Adrenal gland (tissue), 9 donors: ENCODE measurements at regions not wholly inside any gene's neighbourhood (a gene's known extent, or its start where the extent isn't known, plus 50 kb on each side); places are given as distances from the start of the nearest gene placed in this dataset.

Experiments
- DNase-seq, 7 donors: peaks; one replicate each; pipeline ENCODE4 v3.0.0-alpha.2; 2019 to 2020
- H3K27ac ChIP-seq, 5 donors: fragments of 200-600 bp; sonication (generic) in 4 of 5; 1 replicate in 3 of 5; 2 replicates in 2 of 5; pipeline versions ENCODE4 v1.5.1 to v1.8.0; 2016 to 2020; ENCODE audit warnings: mild to moderate bottlenecking in 1 of 5
- H3K27me3 ChIP-seq: fragments of 200-600 bp; 2 replicates; pipeline ENCODE4 v1.8.0; 2021
- H3K36me3 ChIP-seq, 2 donors: fragments of 200-600 bp; replicated peaks in 1 of 2; 1 replicate in 1 of 2; 2 replicates in 1 of 2; pipeline versions ENCODE4 v1.5.1 to v1.8.0; 2018 to 2022
- H3K4me1 ChIP-seq, 2 donors: fragments of 200-600 bp; replicated peaks in 1 of 2; 1 replicate in 1 of 2; 2 replicates in 1 of 2; pipeline versions ENCODE4 v1.5.1 to v1.8.0; 2018 to 2021
- H3K4me3 ChIP-seq, 4 donors: fragments of 200-600 bp; sonication (generic) in 3 of 4; one replicate each; pipeline ENCODE4 v1.5.1; 2016 to 2018
- H3K9me3 ChIP-seq, 3 donors: fragments of 200-600 bp; sonication (generic) in 1 of 3; replicated peaks in 1 of 3; 1 replicate in 2 of 3; 2 replicates in 1 of 3; pipeline versions ENCODE4 v1.5.1 to v1.8.0; 2016 to 2021
- POLR2A ChIP-seq, 2 donors: fragments of 450-650 bp; IDR thresholded peaks; one replicate each; pipeline ENCODE4 v1.6.1; 2017; ENCODE audit warnings: antibody characterized with exemption in 2 of 2, mild to moderate bottlenecking in 2 of 2, moderate library complexity in 1 of 2
- WGBS, 4 donors: extraction: QIAGEN DNeasy Blood & Tissue Kit in 2 of 4; methylation state at CpG; one replicate each; pipeline versions ENCODE4 v1.1.5 to v1.1.7; 2013 to 2017; 5-methylcytosine and 5-hydroxymethylcytosine counted together
- intact Hi-C, 2 donors: fragments of 100-400 bp; cut with DNase I; formaldehyde crosslinking; loops; one replicate each; pipeline versions ENCODE4 v1.14.1 to v1.15.0; 2022 to 2023
- TF ChIP-seq, protein P1 (sequence below), 6 experiments: fragments of 450-650 bp in 4 of 6; fragments of 200-600 bp in 2 of 6; sonication (generic) in 1 of 6; IDR thresholded peaks; 1 replicate in 5 of 6; 2 replicates in 1 of 6; pipeline versions ENCODE4 v1.5.1 to v1.8.0; 2016 to 2021; ENCODE audit warnings: antibody characterized with exemption in 6 of 6, mild to moderate bottlenecking in 2 of 6, moderate library complexity in 1 of 6
- donor health status: healthy with polysubstance abuse.
- donor health status: Bipolar disorder and iron deficiency.
- donor health status: DM: yes; HTN: yes; CAD: no.
- donor health status: DM: no; HTN: no; CAD: no.
- donor health status: DM: no; HTN: no; CAD: no.

GRCh38 chr3:45330510-45331295 is 57.7 kb upstream of the LARS2 start:
- TF ChIP-seq POLR2A (IDR thresholded peaks at IDR 0.05) = no peak
- TF ChIP-seq, protein P1, sequence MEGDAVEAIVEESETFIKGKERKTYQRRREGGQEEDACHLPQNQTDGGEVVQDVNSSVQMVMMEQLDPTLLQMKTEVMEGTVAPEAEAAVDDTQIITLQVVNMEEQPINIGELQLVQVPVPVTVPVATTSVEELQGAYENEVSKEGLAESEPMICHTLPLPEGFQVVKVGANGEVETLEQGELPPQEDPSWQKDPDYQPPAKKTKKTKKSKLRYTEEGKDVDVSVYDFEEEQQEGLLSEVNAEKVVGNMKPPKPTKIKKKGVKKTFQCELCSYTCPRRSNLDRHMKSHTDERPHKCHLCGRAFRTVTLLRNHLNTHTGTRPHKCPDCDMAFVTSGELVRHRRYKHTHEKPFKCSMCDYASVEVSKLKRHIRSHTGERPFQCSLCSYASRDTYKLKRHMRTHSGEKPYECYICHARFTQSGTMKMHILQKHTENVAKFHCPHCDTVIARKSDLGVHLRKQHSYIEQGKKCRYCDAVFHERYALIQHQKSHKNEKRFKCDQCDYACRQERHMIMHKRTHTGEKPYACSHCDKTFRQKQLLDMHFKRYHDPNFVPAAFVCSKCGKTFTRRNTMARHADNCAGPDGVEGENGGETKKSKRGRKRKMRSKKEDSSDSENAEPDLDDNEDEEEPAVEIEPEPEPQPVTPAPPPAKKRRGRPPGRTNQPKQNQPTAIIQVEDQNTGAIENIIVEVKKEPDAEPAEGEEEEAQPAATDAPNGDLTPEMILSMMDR (IDR thresholded peaks at IDR 0.05) = no peak
- WGBS, 4 donors = 58 to 73% (median 62%) methylated on average over 5 of the region's 5 CpGs
- Histone ChIP-seq H3K36me3 (no peaks in the 10 kb centered on the region), H3K4me3 (no peak overlapping the region), H3K27me3 (peaks cover 4% of the 10 kb centered on the region), H3K4me1 (no peaks in the 10 kb centered on the region), H3K27ac (no peak overlapping the region), H3K9me3 (no peaks in the 10 kb centered on the region)
- intact Hi-C loops = no loop called here
- no peak for DNase-seq

DNA sequence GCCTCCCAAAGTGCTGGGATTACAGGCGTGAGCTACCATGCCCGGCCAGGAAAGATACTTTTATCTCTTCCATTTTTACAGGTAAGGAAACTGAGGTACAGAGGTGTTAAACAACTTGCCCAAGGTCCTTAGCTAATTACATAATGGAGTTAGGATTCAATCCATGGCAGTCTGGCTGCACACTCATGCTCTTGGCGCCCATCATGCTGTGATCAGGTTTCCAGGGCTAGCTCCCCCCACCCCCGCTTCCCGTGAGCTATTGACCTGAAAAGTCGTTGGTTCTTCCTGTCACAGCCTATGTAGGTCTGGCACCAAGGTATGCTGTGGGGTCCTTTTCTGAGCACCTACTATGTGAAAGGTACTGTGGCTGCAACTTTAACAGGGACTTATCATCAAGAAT is 55.9 kb upstream of the LARS2 start:
- WGBS, 4 donors = 80 to 88% (median 87%) methylated on average over 6 of the region's 6 CpGs
- DNase-seq = no peak
- TF ChIP-seq, protein P1 (IDR thresholded peaks at IDR 0.05) = no peak
- no peak for TF ChIP-seq POLR2A (IDR thresholded peaks at IDR 0.05)
- no peaks in the 10 kb centered on the region for H3K4me1 ChIP-seq
- H3K27me3 ChIP-seq = peaks cover 4% of the 10 kb centered on the region
- intact Hi-C loops = no loop called here
- H3K4me3 ChIP-seq = no peak overlapping the region
- no peaks in the 10 kb centered on the region for H3K9me3 ChIP-seq
- no peaks in the 10 kb centered on the region for H3K36me3 ChIP-seq
- no peak overlapping the region for H3K27ac ChIP-seq

DNA sequence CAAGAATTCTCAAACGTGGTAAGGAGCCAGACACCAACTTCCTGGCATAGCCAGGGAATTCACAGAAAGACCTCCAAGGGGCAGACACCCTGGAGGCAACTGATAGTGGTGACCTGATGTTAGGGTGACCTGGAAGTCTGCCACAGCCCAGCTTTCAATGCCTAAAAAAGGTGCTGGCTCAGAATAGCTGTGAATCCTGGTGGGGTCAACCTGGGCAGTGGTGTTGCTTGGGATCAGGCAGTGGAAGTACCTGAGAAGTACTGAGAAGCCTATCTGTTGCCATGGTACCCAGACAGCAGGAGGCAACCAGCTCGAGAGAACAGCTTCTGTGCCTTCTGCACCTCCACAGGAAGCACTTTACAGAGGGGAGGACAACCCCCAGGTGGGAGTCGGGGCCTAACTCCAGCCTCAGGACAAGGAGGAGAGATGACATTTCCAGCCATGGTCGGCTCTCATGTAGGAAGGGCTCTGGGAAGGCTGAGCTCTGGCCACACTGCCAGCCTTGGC is 55.4 kb upstream of the LARS2 start:
- Histone ChIP-seq H3K9me3 (no peaks in the 10 kb centered on the region), H3K36me3 (no peaks in the 10 kb centered on the region), H3K27ac (no peak overlapping the region), H3K4me1 (no peaks in the 10 kb centered on the region), H3K4me3 (no peak overlapping the region), H3K27me3 (peaks cover 4% of the 10 kb centered on the region)
- WGBS, 4 donors = 73 to 76% (median 74%) methylated on average over 2 to 4 of the region's 4 CpGs
- intact Hi-C loops = no loop called here
- no peak for DNase-seq
- TF ChIP-seq, protein P1 (IDR thresholded peaks at IDR 0.05) = no peak
- TF ChIP-seq POLR2A (IDR thresholded peaks at IDR 0.05) = no peak

DNA sequence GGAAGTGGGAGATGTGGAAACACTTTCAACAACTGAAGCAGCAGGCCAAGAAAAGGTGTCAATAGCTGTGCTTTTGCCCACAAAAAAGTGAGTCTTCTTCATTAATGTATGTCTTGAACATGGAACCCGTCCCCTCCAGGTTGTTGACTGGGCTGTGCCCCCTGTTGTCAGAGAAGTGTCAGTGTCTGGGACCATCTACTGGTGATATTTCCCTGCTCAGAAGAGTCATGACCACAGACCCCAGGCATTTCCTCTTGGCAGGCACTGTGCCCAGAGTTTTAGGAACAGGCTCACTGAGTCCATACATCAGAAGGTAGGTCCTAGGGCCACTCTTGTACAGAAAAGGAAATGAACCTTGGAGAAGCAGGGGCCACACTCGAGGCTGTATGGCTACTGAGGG is 54.8 kb upstream of the LARS2 start:
- intact Hi-C loops = no loop called here
- DNase-seq = no peak
- Histone ChIP-seq H3K27me3 (peaks cover 4% of the 10 kb centered on the region), H3K36me3 (no peaks in the 10 kb centered on the region), H3K9me3 (no peaks in the 10 kb centered on the region), H3K4me1 (no peaks in the 10 kb centered on the region), H3K27ac (no peak overlapping the region), H3K4me3 (no peak overlapping the region)
- WGBS, 4 donors = 64 to 80% (median 73%) methylated on average over 1 to 2 of the region's 2 CpGs
- TF ChIP-seq, protein P1 (IDR thresholded peaks at IDR 0.05) = no peak
- no peak for TF ChIP-seq POLR2A (IDR thresholded peaks at IDR 0.05)
